ENCODE measurements at regions not wholly inside any gene's neighbourhood (a gene's known extent, or its start where the extent isn't known, plus 50 kb on each side); places are given as distances from the start of the nearest gene placed in this dataset.

DNA sequence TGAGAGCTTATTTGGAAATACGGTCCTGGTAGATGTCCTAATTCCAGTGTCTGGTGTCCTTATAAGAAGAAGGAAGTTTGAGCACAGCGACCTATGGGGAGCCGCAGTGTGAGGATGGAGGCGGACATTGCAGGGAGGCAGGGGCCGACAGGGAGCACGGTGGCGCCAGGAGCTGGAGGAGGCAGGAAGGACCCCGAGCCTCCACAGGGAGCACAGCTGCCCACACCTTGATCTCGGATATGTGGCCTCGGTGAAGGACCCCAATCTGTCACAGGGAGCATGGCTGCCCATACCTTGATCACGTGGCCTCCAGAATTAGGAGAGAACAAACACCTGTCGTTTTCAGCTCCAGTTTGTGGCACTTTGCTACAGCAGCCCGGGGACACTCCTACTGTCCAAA lies 461.6 kb upstream of the SALL3 start:
- TF ChIP-seq, protein P1, sequence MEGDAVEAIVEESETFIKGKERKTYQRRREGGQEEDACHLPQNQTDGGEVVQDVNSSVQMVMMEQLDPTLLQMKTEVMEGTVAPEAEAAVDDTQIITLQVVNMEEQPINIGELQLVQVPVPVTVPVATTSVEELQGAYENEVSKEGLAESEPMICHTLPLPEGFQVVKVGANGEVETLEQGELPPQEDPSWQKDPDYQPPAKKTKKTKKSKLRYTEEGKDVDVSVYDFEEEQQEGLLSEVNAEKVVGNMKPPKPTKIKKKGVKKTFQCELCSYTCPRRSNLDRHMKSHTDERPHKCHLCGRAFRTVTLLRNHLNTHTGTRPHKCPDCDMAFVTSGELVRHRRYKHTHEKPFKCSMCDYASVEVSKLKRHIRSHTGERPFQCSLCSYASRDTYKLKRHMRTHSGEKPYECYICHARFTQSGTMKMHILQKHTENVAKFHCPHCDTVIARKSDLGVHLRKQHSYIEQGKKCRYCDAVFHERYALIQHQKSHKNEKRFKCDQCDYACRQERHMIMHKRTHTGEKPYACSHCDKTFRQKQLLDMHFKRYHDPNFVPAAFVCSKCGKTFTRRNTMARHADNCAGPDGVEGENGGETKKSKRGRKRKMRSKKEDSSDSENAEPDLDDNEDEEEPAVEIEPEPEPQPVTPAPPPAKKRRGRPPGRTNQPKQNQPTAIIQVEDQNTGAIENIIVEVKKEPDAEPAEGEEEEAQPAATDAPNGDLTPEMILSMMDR (IDR thresholded peaks at IDR 0.05): no peak
- TF ChIP-seq POLR2A (IDR thresholded peaks at IDR 0.05) (no peak), POLR2AphosphoS5 (IDR thresholded peaks at IDR 0.05) (no peak), EP300 (IDR thresholded peaks at IDR 0.05) (no peak)

All from sigmoid colon (tissue), 4 donors.